SK-N-SH treated with all-trans-retinoic acid at 6 μM for 48 hours (cell line): ENCODE measurements at regions not wholly inside any gene's neighbourhood (a gene's known extent, or its start where the extent isn't known, plus 50 kb on each side); places are given as distances from the start of the nearest gene placed in this dataset.

Source experiments
- ATAC-seq: fragments of 200-7000 bp; cut with Tn5 transposase; 3 replicates; pipeline ENCODE4 v1.9.1; 2020; ENCODE audit warnings: mild to moderate bottlenecking, moderate library complexity
- ARNTL ChIP-seq: fragments of 450-650 bp; formaldehyde crosslinking; IDR thresholded peaks from 2 replicates; pipeline ENCODE4 v1.5.0; 2020; ENCODE audit warnings: low read depth, mild to moderate bottlenecking, moderate library complexity, borderline replicate concordance
- BACH2 ChIP-seq: fragments of 250-450 bp; sonication (Bioruptor Pico); IDR thresholded peaks from 2 replicates; pipeline ENCODE4 v1.9.0; 2021; ENCODE audit warnings: mild to moderate bottlenecking, borderline replicate concordance
- CSDC2 ChIP-seq: fragments of 250-450 bp; sonication (Bioruptor Pico); IDR thresholded peaks from 2 replicates; pipeline ENCODE4 v1.5.0; 2020; ENCODE audit warnings: mild to moderate bottlenecking, moderate library complexity
- ESRRG ChIP-seq: fragments of 250-450 bp; sonication (Bioruptor Pico); IDR thresholded peaks from 2 replicates; pipeline ENCODE4 v1.6.1; 2021; ENCODE audit warnings: mild to moderate bottlenecking
- GLIS3 ChIP-seq: fragments of 250-450 bp; sonication (Bioruptor Pico); IDR thresholded peaks from 2 replicates; pipeline ENCODE4 v1.5.0; 2020; ENCODE audit warnings: mild to moderate bottlenecking, moderate library complexity
- ISL1 ChIP-seq: fragments of 250-450 bp; sonication (Bioruptor Pico); IDR thresholded peaks from 2 replicates; pipeline ENCODE4 v2.1.2; 2022; ENCODE audit warnings: mild to moderate bottlenecking, moderate library complexity
- SNAI2 ChIP-seq: fragments of 250-450 bp; sonication (Bioruptor Pico); IDR thresholded peaks from 2 replicates; pipeline ENCODE4 v1.5.0; 2020; ENCODE audit warnings: mild to moderate bottlenecking, moderate library complexity
- TCF4 ChIP-seq: fragments of 250-450 bp; sonication (Bioruptor Pico); IDR thresholded peaks from 2 replicates; pipeline ENCODE4 v1.8.0; 2021; ENCODE audit warnings: mild to moderate bottlenecking, moderate library complexity, borderline replicate concordance
- TOX ChIP-seq: fragments of 250-450 bp; sonication (Bioruptor Pico); IDR thresholded peaks from 2 replicates; pipeline ENCODE4 v1.8.0; 2021; ENCODE audit warnings: mild to moderate bottlenecking, moderate library complexity, borderline replicate concordance
- ZC3H10 ChIP-seq: fragments of 250-450 bp; sonication (Bioruptor Pico); IDR thresholded peaks from 2 replicates; pipeline ENCODE4 v1.5.1; 2021; ENCODE audit warnings: mild to moderate bottlenecking, moderate library complexity
- ZFP3 ChIP-seq: fragments of 250-450 bp; sonication (Bioruptor Pico); IDR thresholded peaks from 2 replicates; pipeline ENCODE4 v1.5.0; 2020; ENCODE audit warnings: mild to moderate bottlenecking, moderate library complexity
- ZFP30 ChIP-seq: fragments of 450-650 bp; formaldehyde crosslinking; IDR thresholded peaks from 2 replicates; pipeline ENCODE4 v1.5.0; 2022; ENCODE audit warnings: mild to moderate bottlenecking, moderate library complexity
- ZNF70 ChIP-seq: fragments of 450-650 bp; formaldehyde crosslinking; IDR thresholded peaks from 2 replicates; pipeline ENCODE4 v1.5.0; 2020; ENCODE audit warnings: mild to moderate bottlenecking, moderate library complexity
- ZNF8 ChIP-seq: fragments of 450-650 bp; formaldehyde crosslinking; IDR thresholded peaks from 2 replicates; pipeline ENCODE4 v1.5.0; 2020; ENCODE audit warnings: mild to moderate bottlenecking, moderate library complexity
- TF ChIP-seq, protein P1 (sequence below): fragments of 250-450 bp; sonication (Bioruptor Pico); IDR thresholded peaks from 2 replicates; pipeline ENCODE4 v1.8.0; 2020; ENCODE audit warnings: mild to moderate bottlenecking, moderate library complexity, borderline replicate concordance
- TF ChIP-seq, protein P2 (sequence below): fragments of 250-450 bp; sonication (Bioruptor Pico); IDR thresholded peaks from 2 replicates; pipeline ENCODE4 v1.5.1; 2021; ENCODE audit warnings: mild to moderate bottlenecking, moderate library complexity
- TF ChIP-seq, protein P3 (sequence below): fragments of 250-450 bp; sonication (Bioruptor Pico); IDR thresholded peaks from 2 replicates; pipeline ENCODE4 v1.5.0; 2020; ENCODE audit warnings: mild to moderate bottlenecking, moderate library complexity
- TF ChIP-seq, protein P4 (sequence below): fragments of 250-450 bp; sonication (Bioruptor Pico); IDR thresholded peaks from 2 replicates; pipeline ENCODE4 v1.8.0; 2021; ENCODE audit warnings: low read depth, mild to moderate bottlenecking, moderate library complexity, borderline replicate concordance
- TF ChIP-seq, protein P5 (sequence below): fragments of 250-450 bp; sonication (Bioruptor Pico); IDR thresholded peaks from 2 replicates; pipeline ENCODE4 v1.5.1; 2020; ENCODE audit warnings: low read depth, mild to moderate bottlenecking, moderate library complexity

DNA sequence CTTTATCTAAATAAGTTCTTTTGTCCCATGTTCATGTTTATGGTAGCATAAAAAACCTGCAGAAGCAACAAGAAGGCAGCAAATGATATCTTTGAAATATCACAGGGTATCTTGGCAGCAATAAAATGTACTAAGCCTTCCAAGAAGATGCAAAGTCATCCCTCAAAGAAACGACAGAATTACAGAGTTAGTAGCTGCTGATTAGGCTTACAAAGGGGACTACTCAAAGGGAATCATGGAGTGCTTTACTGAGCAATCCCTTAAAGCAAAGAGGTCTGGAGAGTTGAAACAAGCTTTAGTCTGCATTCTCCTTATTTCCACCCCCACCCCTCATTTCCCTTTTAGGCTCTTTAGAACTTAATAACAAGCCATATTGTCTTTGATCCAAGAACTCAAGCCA lies 935.0 kb downstream of the SQOR start (continued):
- TF ChIP-seq, protein P1, sequence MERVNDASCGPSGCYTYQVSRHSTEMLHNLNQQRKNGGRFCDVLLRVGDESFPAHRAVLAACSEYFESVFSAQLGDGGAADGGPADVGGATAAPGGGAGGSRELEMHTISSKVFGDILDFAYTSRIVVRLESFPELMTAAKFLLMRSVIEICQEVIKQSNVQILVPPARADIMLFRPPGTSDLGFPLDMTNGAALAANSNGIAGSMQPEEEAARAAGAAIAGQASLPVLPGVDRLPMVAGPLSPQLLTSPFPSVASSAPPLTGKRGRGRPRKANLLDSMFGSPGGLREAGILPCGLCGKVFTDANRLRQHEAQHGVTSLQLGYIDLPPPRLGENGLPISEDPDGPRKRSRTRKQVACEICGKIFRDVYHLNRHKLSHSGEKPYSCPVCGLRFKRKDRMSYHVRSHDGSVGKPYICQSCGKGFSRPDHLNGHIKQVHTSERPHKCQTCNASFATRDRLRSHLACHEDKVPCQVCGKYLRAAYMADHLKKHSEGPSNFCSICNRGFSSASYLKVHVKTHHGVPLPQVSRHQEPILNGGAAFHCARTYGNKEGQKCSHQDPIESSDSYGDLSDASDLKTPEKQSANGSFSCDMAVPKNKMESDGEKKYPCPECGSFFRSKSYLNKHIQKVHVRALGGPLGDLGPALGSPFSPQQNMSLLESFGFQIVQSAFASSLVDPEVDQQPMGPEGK (CRISPR knock-in tag) = no peak
- TF ChIP-seq ZFP3 = no peak

DNA sequence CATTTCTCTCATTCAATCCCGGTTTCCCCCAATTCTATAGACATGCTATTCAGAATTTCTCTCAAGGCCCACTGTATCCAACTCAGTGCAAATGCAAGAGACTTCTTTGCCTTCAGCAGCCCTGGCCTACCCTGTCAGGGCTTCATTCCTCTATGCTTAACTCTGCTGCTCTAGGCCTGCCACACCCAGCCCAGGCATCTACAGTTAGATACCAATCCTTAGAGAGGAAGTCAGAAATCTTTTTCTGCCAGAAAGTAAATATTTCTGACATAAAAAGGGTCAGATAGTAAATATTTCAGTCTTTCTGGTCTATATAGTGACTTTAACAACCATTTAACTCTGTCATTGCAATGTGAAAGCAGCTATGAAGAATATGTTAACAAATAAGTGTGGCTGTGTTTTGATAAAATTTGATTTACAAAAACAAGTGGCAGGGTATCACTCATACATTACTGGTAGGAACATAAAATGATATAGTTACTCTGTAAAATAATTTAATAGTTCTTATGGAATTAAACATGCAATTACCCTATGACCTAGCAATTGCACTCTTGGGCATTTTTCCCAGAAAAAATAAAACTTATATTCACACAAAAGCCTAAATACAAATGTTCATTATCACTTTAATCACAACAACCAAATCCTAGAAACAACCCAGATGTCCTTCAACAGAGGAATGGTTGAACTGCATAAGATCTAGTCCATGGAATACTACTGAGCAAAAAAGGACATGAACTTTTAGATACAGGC lies 942.0 kb downstream of the SQOR start:
- TF ChIP-seq, protein P2, sequence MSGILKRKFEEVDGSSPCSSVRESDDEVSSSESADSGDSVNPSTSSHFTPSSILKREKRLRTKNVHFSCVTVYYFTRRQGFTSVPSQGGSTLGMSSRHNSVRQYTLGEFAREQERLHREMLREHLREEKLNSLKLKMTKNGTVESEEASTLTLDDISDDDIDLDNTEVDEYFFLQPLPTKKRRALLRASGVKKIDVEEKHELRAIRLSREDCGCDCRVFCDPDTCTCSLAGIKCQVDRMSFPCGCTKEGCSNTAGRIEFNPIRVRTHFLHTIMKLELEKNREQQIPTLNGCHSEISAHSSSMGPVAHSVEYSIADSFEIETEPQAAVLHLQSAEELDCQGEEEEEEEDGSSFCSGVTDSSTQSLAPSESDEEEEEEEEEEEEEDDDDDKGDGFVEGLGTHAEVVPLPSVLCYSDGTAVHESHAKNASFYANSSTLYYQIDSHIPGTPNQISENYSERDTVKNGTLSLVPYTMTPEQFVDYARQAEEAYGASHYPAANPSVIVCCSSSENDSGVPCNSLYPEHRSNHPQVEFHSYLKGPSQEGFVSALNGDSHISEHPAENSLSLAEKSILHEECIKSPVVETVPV (CRISPR knock-in tag) = no peak
- no peak for TF ChIP-seq BACH2 (CRISPR knock-in tag)
- no peak for TF ChIP-seq ARNTL (CRISPR knock-in tag)
- TF ChIP-seq TOX = no peak
- TF ChIP-seq CSDC2 (CRISPR knock-in tag) = no peak
- no peak for TF ChIP-seq ZFP30 (CRISPR knock-in tag)
- no peak for TF ChIP-seq SNAI2 (CRISPR knock-in tag)
- no peak for TF ChIP-seq ISL1 (CRISPR knock-in tag)
- no peak for ATAC-seq

DNA sequence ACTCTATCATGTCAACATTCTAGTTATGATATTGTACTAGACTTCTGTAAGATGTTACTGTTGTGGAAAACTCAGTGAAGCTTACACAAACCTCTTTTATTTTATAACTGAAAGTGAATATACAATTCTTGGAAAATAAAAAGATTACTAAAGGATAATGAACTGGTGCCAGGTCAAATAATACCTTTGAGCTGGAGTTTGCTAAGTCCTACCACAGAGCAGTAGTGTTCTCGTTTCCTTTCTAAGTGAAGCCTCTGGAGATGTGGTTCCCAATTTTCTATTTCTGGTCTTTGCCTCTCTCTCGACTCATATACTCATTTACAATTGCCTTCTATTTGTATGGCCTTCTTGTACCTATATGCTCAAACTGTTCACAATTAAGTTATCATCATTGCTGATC lies 942.9 kb downstream of the SQOR start:
- TF ChIP-seq CSDC2 (CRISPR knock-in tag) (no peak), ZC3H10 (CRISPR knock-in tag) (no peak)
- TF ChIP-seq, protein P3, sequence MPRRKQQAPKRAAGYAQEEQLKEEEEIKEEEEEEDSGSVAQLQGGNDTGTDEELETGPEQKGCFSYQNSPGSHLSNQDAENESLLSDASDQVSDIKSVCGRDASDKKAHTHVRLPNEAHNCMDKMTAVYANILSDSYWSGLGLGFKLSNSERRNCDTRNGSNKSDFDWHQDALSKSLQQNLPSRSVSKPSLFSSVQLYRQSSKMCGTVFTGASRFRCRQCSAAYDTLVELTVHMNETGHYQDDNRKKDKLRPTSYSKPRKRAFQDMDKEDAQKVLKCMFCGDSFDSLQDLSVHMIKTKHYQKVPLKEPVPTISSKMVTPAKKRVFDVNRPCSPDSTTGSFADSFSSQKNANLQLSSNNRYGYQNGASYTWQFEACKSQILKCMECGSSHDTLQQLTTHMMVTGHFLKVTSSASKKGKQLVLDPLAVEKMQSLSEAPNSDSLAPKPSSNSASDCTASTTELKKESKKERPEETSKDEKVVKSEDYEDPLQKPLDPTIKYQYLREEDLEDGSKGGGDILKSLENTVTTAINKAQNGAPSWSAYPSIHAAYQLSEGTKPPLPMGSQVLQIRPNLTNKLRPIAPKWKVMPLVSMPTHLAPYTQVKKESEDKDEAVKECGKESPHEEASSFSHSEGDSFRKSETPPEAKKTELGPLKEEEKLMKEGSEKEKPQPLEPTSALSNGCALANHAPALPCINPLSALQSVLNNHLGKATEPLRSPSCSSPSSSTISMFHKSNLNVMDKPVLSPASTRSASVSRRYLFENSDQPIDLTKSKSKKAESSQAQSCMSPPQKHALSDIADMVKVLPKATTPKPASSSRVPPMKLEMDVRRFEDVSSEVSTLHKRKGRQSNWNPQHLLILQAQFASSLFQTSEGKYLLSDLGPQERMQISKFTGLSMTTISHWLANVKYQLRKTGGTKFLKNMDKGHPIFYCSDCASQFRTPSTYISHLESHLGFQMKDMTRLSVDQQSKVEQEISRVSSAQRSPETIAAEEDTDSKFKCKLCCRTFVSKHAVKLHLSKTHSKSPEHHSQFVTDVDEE (CRISPR knock-in tag) = no peak
- TF ChIP-seq, all 23 proteins: peak for 0
- no peak for ATAC-seq

DNA sequence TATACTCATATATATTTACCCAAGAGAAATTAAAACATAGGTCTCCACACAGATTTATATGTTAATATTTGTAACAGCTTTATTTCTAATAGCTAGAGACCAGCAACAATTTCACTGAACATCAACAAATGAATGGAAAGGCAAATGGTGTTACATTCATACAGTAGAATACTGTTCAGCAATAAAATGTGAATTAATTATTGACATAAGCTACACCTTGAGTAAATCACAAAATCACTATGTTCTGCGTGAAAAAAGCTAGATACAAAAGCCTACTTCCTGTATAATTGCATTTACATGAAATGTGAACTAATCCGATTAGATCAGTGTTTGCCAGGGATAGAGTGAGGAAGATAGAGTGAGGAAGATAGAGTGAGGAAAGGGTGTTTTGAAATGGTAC lies 945.7 kb downstream of the SQOR start:
- ATAC-seq = no peak
- TF ChIP-seq ZNF8 = no peak
- TF ChIP-seq, all 23 proteins: peak for 0

DNA sequence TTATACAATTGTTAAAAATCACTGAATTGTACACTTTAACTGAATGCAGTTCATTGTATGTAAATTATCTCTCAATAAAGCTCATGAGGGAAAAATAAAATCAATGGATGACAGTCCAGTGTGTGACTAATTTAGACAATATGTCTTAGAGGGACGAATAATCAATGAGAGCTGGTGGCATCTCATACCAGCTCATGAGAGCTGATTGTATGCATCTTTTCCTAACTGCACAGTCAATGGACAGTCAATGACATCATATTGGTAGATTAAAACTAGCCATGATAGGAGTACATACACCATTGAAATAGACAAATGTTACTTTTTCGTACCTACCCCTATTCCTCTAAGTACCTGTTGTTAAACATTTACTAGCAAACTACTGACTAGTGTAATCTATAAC lies 946.1 kb downstream of the SQOR start:
- TF ChIP-seq ZNF70 (no peak), ZFP30 (CRISPR knock-in tag) (no peak), ZFP3 (no peak), ESRRG (no peak), TOX (no peak), ARNTL (CRISPR knock-in tag) (no peak), GLIS3 (CRISPR knock-in tag) (no peak)
- TF ChIP-seq, protein P4, sequence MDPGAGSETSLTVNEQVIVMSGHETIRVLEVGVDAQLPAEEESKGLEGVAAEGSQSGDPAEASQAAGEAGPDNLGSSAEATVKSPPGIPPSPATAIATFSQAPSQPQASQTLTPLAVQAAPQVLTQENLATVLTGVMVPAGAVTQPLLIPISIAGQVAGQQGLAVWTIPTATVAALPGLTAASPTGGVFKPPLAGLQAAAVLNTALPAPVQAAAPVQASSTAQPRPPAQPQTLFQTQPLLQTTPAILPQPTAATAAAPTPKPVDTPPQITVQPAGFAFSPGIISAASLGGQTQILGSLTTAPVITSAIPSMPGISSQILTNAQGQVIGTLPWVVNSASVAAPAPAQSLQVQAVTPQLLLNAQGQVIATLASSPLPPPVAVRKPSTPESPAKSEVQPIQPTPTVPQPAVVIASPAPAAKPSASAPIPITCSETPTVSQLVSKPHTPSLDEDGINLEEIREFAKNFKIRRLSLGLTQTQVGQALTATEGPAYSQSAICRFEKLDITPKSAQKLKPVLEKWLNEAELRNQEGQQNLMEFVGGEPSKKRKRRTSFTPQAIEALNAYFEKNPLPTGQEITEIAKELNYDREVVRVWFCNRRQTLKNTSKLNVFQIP = no peak
- ATAC-seq = no peak

DNA sequence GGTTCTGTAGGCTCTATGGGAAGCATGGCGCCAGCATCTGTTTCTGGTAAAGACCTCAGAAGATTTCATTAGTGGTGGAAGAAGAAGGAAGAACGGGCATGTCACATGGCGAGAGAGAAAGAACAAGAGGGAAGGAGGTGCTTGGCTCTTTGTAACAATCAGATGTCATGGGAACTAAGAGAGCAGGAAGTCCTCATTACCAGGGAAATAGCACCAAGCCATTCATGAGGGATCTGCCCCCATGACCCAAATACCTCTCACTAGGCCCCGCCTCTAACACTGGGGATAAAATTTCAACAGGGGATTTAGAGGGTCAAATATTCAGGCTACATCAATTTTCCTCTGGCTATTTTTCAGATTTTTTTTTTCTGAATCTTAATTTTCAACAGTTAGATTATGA lies 954.3 kb downstream of the SQOR start:
- no peak for ATAC-seq
- TF ChIP-seq, protein P3 (CRISPR knock-in tag) = no peak
- TF ChIP-seq, protein P5, sequence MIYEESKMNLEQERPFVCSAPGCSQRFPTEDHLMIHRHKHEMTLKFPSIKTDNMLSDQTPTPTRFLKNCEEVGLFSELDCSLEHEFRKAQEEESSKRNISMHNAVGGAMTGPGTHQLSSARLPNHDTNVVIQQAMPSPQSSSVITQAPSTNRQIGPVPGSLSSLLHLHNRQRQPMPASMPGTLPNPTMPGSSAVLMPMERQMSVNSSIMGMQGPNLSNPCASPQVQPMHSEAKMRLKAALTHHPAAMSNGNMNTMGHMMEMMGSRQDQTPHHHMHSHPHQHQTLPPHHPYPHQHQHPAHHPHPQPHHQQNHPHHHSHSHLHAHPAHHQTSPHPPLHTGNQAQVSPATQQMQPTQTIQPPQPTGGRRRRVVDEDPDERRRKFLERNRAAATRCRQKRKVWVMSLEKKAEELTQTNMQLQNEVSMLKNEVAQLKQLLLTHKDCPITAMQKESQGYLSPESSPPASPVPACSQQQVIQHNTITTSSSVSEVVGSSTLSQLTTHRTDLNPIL (CRISPR knock-in tag) = no peak
- no peak for TF ChIP-seq TCF4
- TF ChIP-seq GLIS3 (CRISPR knock-in tag) = no peak
- no peak for TF ChIP-seq ARNTL (CRISPR knock-in tag)
- TF ChIP-seq, protein P2 (CRISPR knock-in tag) = no peak
- TF ChIP-seq ZNF8 = no peak
- no peak for TF ChIP-seq TOX
